Coronary artery (tissue), 2 donors: ENCODE measurements at regions not wholly inside any gene's neighbourhood (a gene's known extent, or its start where the extent isn't known, plus 50 kb on each side); places are given as distances from the start of the nearest gene placed in this dataset.
"Not testable (repeated sequence)": the region's sequence is repeated elsewhere in the genome, so short reads cannot be mapped to it uniquely, and the experiment has no call there.

ENCODE experiments used
- DNase-seq: peaks from one replicate; pipeline ENCODE4 v3.0.0-alpha.2; 2017; ENCODE audit warnings: low spot score
- H3K27ac ChIP-seq, 2 donors: fragments of 200-600 bp; sonication (generic); one replicate each; pipeline ENCODE4 v1.5.1; 2016 to 2019
- H3K4me3 ChIP-seq: fragments of 200-600 bp; sonication (generic); 2 replicates; pipeline ENCODE4 v1.5.1; 2016; ENCODE audit warnings: mild to moderate bottlenecking, moderate library complexity
- CTCF ChIP-seq: fragments of 200-600 bp; sonication (generic); IDR thresholded peaks from one replicate; pipeline ENCODE4 v1.5.1; 2019; ENCODE audit warnings: antibody characterized with exemption

GRCh38 chr13:89407357-89407756 is 1736.2 kb downstream of the SLITRK5 start:
- no peak for TF ChIP-seq CTCF
- no peak for DNase-seq
- H3K4me3 ChIP-seq: no peak overlapping the region
- no peak overlapping the region for H3K27ac ChIP-seq

- no peak for TF ChIP-seq CTCF
- no peak overlapping the region for H3K27ac ChIP-seq
- no peak for DNase-seq
- no peak overlapping the region for H3K4me3 ChIP-seq
Measured at GRCh38 chr13:89432997-89433396, 1761.8 kb downstream of the SLITRK5 start.

GRCh38 chr13:89434624-89435023 is 1763.5 kb downstream of the SLITRK5 start:
- not testable (repeated sequence) for H3K4me3 ChIP-seq, DNase-seq, H3K27ac ChIP-seq

GRCh38 chr13:89454681-89455080 is 1783.5 kb downstream of the SLITRK5 start:
- no peak for TF ChIP-seq CTCF
- no peak for DNase-seq
- no peak overlapping the region for H3K4me3 ChIP-seq
- H3K27ac ChIP-seq: no peak overlapping the region

GRCh38 chr13:89455225-89455624 is 1784.1 kb downstream of the SLITRK5 start:
- Histone ChIP-seq H3K27ac (no peak overlapping the region), H3K4me3 (no peak overlapping the region)
- no peak for TF ChIP-seq CTCF
- no peak for DNase-seq

- no peak overlapping the region for H3K4me3 ChIP-seq
- no peak overlapping the region for H3K27ac ChIP-seq
- DNase-seq: no peak
- no peak for TF ChIP-seq CTCF
Measured at GRCh38 chr13:89455741-89456140, 1784.6 kb downstream of the SLITRK5 start.

- H3K27ac ChIP-seq: no peak overlapping the region
- no peak for DNase-seq
- TF ChIP-seq CTCF: no peak
- H3K4me3 ChIP-seq: no peak overlapping the region
Measured at GRCh38 chr13:89457977-89458376, 1786.8 kb downstream of the SLITRK5 start.

GRCh38 chr13:89458456-89458855 is 1787.3 kb downstream of the SLITRK5 start:
- no peak for TF ChIP-seq CTCF
- H3K27ac ChIP-seq: no peak overlapping the region
- no peak overlapping the region for H3K4me3 ChIP-seq
- no peak for DNase-seq

- not testable (repeated sequence) for H3K4me3 ChIP-seq, H3K27ac ChIP-seq, DNase-seq
Measured at GRCh38 chr13:89460895-89461294, 1789.7 kb downstream of the SLITRK5 start.
